SK-N-SH (cell line): ENCODE measurements at regions not wholly inside any gene's neighbourhood (a gene's known extent, or its start where the extent isn't known, plus 50 kb on each side); places are given as distances from the start of the nearest gene placed in this dataset.
"Not testable (repeated sequence)": the region's sequence is repeated elsewhere in the genome, so short reads cannot be mapped to it uniquely, and the experiment has no call there.

Source experiments
- CTCF ChIP-seq: fragments of 200-600 bp; sonication (generic); IDR thresholded peaks from 2 replicates; pipeline ENCODE4 v1.6.1; 2017; ENCODE audit warnings: antibody characterized with exemption, mild to moderate bottlenecking, moderate library complexity
- FOSL2 ChIP-seq: IDR thresholded peaks from 2 replicates; pipeline ENCODE4 v1.4.0; 2012; ENCODE audit warnings: low read depth, mild to moderate bottlenecking, moderate library complexity, borderline replicate concordance
- JUND ChIP-seq: IDR thresholded peaks from 2 replicates; pipeline ENCODE4 v1.4.0; 2012
- PBX3 ChIP-seq: IDR thresholded peaks from 2 replicates; pipeline ENCODE4; 2012
- POLR2AphosphoS5 ChIP-seq: IDR thresholded peaks from 2 replicates; pipeline ENCODE4 v1.6.1; 2012; ENCODE audit warnings: low read depth, low read length
- REST ChIP-seq: IDR thresholded peaks from 2 replicates; pipeline ENCODE4 v1.6.1; 2012; ENCODE audit warnings: mild to moderate bottlenecking, low read depth, low read length, moderate library complexity
- RFX5 ChIP-seq: IDR thresholded peaks from 2 replicates; pipeline ENCODE4 v1.6.1; 2012; ENCODE audit warnings: mild to moderate bottlenecking, improper control_type of control experiment, low read length
- RXRA ChIP-seq: IDR thresholded peaks from 2 replicates; pipeline ENCODE4 v1.4.0; 2012; ENCODE audit warnings: low read depth, mild to moderate bottlenecking, borderline replicate concordance
- TAF1 ChIP-seq: IDR thresholded peaks from 2 replicates; pipeline ENCODE4 v1.6.1; 2012; ENCODE audit warnings: low read depth, mild to moderate bottlenecking, low read length, moderate library complexity, borderline replicate concordance
- YY1 ChIP-seq: IDR thresholded peaks from 2 replicates; pipeline ENCODE4 v1.4.0; 2012; ENCODE audit warnings: low read depth, mild to moderate bottlenecking

- not testable (repeated sequence) for TF ChIP-seq POLR2AphosphoS5, FOSL2, TAF1, YY1, CTCF, RFX5, RXRA, JUND, PBX3, REST
Observed at GRCh38 chr4:9544851-9545250, 100.6 kb downstream of the DEFB131A start.
